Activated B cell treated with CpG ODN at 0.5 μM for 24 hours (primary cell): ENCODE measurements at regions not wholly inside any gene's neighbourhood (a gene's known extent, or its start where the extent isn't known, plus 50 kb on each side); places are given as distances from the start of the nearest gene placed in this dataset.
"Not testable (repeated sequence)": the region's sequence is repeated elsewhere in the genome, so short reads cannot be mapped to it uniquely, and the experiment has no call there.

Experiments
- ATAC-seq: fragments of 200-7000 bp; cut with Tn5 transposase; one replicate; pipeline ENCODE4 v1.10.0; 2021; ENCODE audit warnings: low read depth, mild to moderate bottlenecking, moderate library complexity
- CTCF ChIA-PET: fragments of 350-600 bp; sonication (Branson Sonifier 250); formaldehyde crosslinking; loops from one replicate; lab custom pipeline; 2021; ENCODE audit warnings: antibody characterized with exemption; lab: Charles Lee
- POLR2A ChIA-PET: fragments of 350-600 bp; sonication (Branson Sonifier 250); formaldehyde crosslinking; loops from one replicate; lab custom pipeline; 2021; ENCODE audit warnings: antibody characterized with exemption; lab: Charles Lee
- DNase-seq: peaks from one replicate; pipeline ENCODE4 v3.0.0; 2022
- H3K27ac Mint-ChIP-seq: one replicate; pipeline ENCODE4 v1.8.0; 2020; ENCODE audit warnings: mixed read lengths
- H3K27me3 Mint-ChIP-seq: one replicate; pipeline ENCODE4 v1.8.0; 2021; ENCODE audit warnings: mixed read lengths
- H3K36me3 Mint-ChIP-seq: one replicate; pipeline ENCODE4 v1.8.0; 2021; ENCODE audit warnings: low read depth, mixed read lengths
- H3K4me1 Mint-ChIP-seq: one replicate; pipeline ENCODE4 v1.8.0; 2021; ENCODE audit warnings: mixed read lengths
- H3K4me3 Mint-ChIP-seq: one replicate; pipeline ENCODE4 v1.8.0; 2020; ENCODE audit warnings: mild to moderate bottlenecking, mixed read lengths
- H3K9me3 Mint-ChIP-seq: one replicate; pipeline ENCODE4 v1.8.0; 2020; ENCODE audit warnings: mixed read lengths
- intact Hi-C: fragments of 100-400 bp; cut with micrococcal nuclease; formaldehyde crosslinking; loops from one replicate; pipeline ENCODE4 v1.15.1; 2024
- TF ChIP-seq, protein P1 (sequence below): fragments of 200-600 bp; IDR thresholded peaks from one replicate; pipeline ENCODE4 v1.8.0; 2022; ENCODE audit warnings: antibody characterized with exemption, mild to moderate bottlenecking

DNA sequence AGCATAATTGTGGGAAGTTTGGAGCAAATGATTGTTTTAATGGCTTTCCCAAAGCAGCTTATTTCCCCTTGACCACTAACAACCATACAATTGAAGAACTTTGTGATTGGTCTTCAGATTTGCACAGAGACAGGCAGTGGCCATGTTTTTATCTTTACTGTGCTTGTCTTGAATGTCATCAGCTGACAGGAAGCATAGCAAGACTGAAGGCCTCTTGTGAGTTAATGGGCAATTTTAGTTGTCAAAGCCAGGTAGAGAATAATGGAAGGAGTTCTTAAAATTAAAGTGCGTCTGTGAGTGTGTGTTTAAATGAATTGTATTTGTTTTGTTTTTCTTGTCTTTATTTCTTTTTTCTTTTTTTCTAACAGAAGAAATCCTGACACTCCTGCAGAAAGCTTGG is 809.9 kb downstream of the TSN start:
- CTCF ChIA-PET = no interaction called here
- TF ChIP-seq, protein P1, sequence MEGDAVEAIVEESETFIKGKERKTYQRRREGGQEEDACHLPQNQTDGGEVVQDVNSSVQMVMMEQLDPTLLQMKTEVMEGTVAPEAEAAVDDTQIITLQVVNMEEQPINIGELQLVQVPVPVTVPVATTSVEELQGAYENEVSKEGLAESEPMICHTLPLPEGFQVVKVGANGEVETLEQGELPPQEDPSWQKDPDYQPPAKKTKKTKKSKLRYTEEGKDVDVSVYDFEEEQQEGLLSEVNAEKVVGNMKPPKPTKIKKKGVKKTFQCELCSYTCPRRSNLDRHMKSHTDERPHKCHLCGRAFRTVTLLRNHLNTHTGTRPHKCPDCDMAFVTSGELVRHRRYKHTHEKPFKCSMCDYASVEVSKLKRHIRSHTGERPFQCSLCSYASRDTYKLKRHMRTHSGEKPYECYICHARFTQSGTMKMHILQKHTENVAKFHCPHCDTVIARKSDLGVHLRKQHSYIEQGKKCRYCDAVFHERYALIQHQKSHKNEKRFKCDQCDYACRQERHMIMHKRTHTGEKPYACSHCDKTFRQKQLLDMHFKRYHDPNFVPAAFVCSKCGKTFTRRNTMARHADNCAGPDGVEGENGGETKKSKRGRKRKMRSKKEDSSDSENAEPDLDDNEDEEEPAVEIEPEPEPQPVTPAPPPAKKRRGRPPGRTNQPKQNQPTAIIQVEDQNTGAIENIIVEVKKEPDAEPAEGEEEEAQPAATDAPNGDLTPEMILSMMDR = no peak
- no peaks in the 10 kb centered on the region for H3K27me3 Mint-ChIP-seq
- H3K4me3 Mint-ChIP-seq = no peak overlapping the region
- ATAC-seq (no peak), DNase-seq (no peak)
- intact Hi-C loops = no loop called here
- no peaks in the 10 kb centered on the region for H3K36me3 Mint-ChIP-seq
- no peak overlapping the region for H3K27ac Mint-ChIP-seq
- POLR2A ChIA-PET = no interaction called here
- peaks cover 2% of the 10 kb centered on the region for H3K9me3 Mint-ChIP-seq
- H3K4me1 Mint-ChIP-seq = no peaks in the 10 kb centered on the region

DNA sequence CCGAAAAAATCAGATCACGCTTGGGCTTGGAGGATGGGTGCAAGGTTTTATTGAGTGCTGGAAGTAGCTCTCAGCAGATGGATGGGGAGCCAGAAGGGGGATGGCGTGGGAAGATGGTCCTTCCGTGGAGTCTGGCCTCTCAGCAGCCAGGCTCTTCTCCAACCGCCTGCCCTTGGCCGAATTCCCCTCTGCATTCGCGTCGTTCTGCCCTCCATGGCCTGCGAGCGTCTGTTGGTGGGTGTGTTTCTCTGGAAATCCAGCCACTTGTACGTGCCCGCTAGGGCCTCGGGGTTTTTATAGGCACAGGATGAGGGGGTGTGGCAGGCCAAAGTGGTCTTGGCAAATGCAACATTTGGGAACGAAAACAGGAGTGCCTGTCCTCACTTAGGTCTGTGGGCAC is 815.2 kb downstream of the TSN start:
- Mint-ChIP-seq H3K9me3 (peaks cover 2% of the 10 kb centered on the region), H3K4me1 (no peaks in the 10 kb centered on the region), H3K36me3 (no peaks in the 10 kb centered on the region), H3K27me3 (no peaks in the 10 kb centered on the region), H3K27ac (no peak overlapping the region), H3K4me3 (no peak overlapping the region)
- DNase-seq = no peak
- ChIA-PET POLR2A (no interaction called here), CTCF (no interaction called here)
- ATAC-seq = no peak
- intact Hi-C loops = no loop called here
- TF ChIP-seq, protein P1 = no peak

DNA sequence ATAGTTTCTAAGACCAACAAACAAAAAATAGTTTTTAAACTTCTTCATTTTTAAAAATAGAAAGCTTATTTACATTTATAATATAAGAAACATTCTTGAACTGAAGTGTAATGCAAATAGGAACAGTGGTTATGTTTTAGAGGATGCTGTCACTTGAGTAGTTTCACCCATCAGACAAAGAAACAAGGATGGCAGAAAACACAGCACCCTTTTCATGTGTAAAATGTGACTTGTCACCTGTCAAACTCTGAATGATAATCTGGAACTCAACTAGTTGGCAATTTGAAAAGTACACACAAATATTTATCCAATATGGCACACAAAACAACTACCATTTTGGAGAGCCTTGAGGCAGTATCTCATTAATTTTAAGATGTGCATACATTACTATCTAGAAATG is 816.0 kb downstream of the TSN start:
- H3K27ac Mint-ChIP-seq, CTCF ChIA-PET, H3K27me3 Mint-ChIP-seq, POLR2A ChIA-PET, H3K4me1 Mint-ChIP-seq, H3K36me3 Mint-ChIP-seq, H3K9me3 Mint-ChIP-seq, intact Hi-C loops, H3K4me3 Mint-ChIP-seq, ATAC-seq, DNase-seq: not testable (repeated sequence)

DNA sequence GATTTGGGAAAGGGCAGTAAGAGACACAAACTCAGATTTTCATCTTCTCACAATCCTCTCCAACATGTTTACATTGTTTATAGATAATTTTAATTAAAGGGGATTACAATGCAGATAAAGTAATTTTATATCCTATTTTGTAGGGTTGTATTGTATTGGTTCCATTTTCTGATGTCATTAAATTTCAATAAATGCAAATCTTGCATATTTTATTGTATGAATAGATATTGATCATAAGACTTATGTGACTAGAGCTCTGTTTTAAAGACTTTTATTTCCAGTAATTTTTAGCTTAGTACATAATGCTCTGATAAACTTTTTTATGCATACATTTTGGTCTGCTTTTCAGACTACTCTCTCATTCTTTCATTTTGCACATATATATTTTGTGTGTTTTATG is 819.6 kb downstream of the TSN start:
- Mint-ChIP-seq H3K4me3 (no peak overlapping the region), H3K9me3 (peaks cover 2% of the 10 kb centered on the region), H3K36me3 (no peaks in the 10 kb centered on the region), H3K4me1 (no peaks in the 10 kb centered on the region), H3K27ac (no peak overlapping the region), H3K27me3 (no peaks in the 10 kb centered on the region)
- no peak for DNase-seq
- ATAC-seq = no peak
- ChIA-PET CTCF (no interaction called here), POLR2A (no interaction called here)
- intact Hi-C loops = no loop called here
- TF ChIP-seq, protein P1 = no peak

DNA sequence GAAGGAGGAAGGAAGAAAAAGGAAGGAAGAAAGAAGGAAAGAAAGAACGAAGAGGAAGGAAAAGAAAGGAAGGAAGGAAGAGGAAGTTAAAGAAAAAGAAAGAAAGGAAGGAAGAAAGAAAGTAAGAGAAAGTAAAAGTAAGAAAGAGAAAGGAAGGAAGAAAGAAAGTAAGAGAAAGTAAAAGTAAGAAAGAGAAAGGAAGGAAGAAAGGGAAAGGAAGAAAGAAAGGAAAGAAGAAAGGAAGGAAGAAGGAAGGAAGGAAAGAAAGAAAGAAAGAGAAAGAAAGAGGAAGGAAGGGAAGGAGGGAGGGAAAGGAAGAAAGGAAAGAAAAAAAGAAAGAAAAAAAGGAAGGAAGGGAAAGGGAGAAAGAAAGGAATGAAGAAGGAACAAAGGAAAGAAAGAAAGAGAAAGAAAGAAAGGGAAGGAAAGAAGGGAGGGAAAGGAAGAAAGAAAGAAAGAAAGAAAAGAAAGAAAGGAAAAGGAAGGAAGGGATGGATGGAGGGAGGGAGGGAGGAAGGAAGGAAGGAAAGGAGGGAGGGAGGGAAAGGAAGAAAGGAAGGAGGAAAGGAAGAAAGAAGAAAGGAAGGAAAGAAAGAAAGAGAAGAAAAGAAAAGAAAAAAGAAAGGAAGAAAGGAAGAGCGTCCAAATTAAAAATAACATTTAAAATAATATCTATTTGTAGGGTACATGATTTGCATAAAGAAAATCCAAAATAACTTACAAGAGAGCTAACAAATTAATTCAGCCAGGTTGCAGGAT is 827.9 kb downstream of the TSN start:
- POLR2A ChIA-PET = no interaction called here
- DNase-seq (no peak), ATAC-seq (no peak)
- Mint-ChIP-seq H3K4me3 (no peak overlapping the region), H3K27ac (no peak overlapping the region), H3K27me3 (no peaks in the 10 kb centered on the region), H3K9me3 (peaks cover 9% of the 10 kb centered on the region), H3K36me3 (no peaks in the 10 kb centered on the region), H3K4me1 (no peaks in the 10 kb centered on the region)
- intact Hi-C loops = no loop called here
- CTCF ChIA-PET = no interaction called here
- TF ChIP-seq, protein P1 = no peak

DNA sequence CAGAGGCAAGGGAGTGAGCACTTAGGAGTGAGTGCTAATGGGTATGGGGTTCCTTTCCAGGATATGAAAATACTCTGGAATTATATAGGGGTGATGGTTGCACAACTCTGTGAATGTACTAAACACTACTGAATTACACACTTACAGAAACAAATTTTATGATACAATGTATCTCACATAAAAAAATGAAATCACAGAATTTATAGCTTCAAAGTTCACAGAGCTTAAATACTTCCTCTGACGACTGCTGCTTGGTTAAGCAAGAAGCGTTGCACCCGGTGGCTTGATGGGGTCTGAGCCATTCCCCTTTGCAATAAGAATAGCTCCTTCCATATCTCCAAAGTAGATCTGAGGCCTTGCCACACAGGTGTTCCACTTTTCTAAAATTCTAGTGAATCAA is 835.1 kb downstream of the TSN start:
- Mint-ChIP-seq H3K36me3 (no peaks in the 10 kb centered on the region), H3K4me1 (no peaks in the 10 kb centered on the region), H3K27me3 (no peaks in the 10 kb centered on the region), H3K27ac (no peak overlapping the region), H3K9me3 (peaks cover 14% of the 10 kb centered on the region), H3K4me3 (no peak overlapping the region)
- ATAC-seq (no peak), DNase-seq (no peak)
- POLR2A ChIA-PET = no interaction called here
- CTCF ChIA-PET = no interaction called here
- TF ChIP-seq, protein P1 = no peak
- intact Hi-C loops = no loop called here
